Posterior vena cava (tissue), 2 donors: ENCODE measurements at regions not wholly inside any gene's neighbourhood (a gene's known extent, or its start where the extent isn't known, plus 50 kb on each side); places are given as distances from the start of the nearest gene placed in this dataset.

Source experiments
- DNase-seq: peaks from one replicate; pipeline ENCODE4 v3.0.0-alpha.2; 2020; ENCODE audit warnings: low spot score
- intact Hi-C, 2 donors: fragments of 100-400 bp; cut with DNase I; formaldehyde crosslinking; loops; one replicate each; pipeline versions ENCODE4 v1.14.1 to v1.14.2; 2022 to 2023
- donor health status: DM: yes; HTN: yes; CAD: no.
- donor health status: DM: yes; HTN: yes; CAD: no.

DNA sequence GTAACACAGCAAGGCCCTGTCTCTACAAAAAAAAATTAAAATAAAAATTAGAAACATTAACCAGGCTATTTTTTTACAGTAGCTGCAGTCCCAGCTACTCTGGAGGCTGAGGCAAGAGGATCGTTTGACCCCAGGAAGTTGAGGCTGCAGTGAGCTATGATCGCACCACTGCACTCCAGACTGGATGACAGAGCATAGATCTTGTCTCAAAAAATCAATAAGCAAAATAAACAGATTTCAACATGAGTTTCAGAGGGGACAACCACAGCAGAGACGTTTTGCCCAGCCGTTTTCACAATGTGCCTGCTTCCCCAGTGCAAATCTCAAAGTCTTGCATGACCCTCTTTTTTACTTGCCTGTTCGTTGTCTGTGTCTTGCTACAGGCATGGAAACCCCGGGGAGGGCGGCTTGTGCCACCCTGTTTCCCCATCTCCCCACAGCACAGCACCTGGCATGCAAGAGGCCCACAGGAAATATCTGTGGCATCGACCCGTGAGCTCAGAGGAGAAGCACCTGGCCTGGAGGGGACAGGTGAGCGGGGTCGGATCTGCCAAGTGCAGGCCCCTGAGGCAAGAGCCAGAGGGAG lies 222.0 kb upstream of the ZNF507 start:
- no peak for DNase-seq
- intact Hi-C loops: no loop called here

DNA sequence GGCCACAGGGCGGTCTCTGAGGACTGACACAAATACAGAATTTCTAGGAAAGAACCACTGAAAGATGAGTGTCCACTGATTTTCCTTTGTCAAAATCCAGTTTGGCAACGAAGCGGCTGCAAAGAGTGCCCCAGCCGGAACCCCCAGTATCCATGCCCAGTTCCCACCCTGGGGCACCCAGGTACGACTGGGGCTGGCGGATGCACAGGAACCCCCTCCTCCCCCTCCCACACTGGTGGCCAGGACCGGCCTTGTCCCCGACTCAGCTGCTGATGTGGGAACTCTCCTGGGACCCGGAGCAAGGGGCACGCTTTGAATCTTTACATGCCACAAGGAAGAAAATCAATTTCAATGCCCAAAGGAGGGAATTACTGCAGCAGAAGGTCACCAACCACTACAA lies 220.8 kb upstream of the ZNF507 start:
- no peak for DNase-seq
- intact Hi-C loops: no loop called here

DNA sequence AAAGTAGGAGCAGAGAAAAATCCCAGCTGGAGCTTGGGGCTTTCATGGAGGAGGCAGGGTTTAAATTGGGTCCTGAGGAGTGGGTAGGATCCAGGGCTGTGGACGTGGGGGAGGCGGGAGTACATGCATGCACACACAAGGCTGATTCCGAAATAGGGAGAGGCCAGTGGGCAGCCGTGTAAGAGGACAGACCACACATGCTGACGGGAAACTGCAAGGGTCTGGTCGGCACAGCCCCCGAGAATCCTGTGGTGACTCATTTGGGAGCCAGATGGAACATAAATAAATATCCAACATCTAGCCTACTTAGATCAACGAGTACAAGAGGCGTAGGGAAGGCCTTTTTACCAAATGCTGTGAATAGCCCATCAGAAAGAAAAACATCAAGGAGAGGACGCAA lies 216.3 kb upstream of the ZNF507 start:
- intact Hi-C loops: no loop called here
- DNase-seq: no peak

DNA sequence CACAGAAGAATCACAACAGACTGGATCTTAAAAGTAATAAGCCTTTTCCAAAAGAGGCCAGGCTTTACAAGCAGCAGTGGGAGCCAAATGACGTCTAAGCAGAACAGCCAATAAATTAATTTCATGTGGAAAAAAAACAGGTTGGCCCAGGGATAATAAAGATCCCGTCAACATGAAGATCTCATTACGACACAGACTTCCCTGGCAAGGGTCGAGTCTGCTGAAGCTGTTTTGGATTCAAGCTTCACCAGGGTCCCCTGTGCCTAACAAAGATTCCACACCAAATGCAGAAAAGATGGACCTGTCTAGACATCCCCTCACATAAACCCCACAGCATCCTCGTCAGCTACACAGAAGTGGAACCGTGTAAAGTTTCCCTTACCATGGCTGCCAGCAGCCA lies 215.1 kb upstream of the ZNF507 start:
- intact Hi-C loops: no loop called here
- DNase-seq: no peak

DNA sequence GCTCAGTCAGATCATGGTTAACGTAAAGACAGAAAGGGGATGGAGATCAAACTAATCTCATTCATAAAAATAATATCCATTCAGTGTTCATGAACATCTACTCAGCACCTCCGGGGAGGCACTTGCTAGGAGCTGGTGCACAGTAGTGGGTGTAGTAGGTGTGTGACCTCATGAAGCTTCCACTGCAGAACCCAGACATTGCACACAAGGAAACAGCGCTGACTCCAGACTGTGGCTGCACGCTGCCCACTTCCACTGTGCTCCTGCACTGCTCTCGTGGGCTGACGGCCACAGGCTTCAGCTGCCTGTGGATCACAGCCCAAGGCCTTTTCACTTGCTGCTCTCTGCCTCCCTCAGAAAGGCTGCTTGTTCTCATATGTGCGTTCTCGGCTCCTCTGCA lies 214.4 kb upstream of the ZNF507 start:
- DNase-seq: no peak
- intact Hi-C loops: no loop called here

DNA sequence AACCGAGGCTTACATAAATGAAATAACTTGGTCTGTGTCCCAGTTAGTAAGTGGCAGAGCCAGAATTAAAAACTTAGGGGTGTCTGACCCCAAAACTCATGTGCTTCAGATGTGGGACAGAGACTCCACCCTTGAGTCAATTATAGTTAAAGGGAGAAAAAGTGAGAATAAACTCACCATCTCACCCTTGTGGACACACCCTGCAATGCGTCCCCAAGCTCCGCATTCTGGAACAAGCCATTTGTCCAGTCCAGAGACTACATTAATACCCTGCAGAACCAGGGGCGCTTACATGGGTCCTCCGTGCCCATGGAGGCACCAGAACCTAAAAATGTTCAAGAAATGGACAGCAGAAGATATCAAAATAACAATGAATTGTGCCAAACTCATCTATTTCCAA lies 207.0 kb upstream of the ZNF507 start:
- no peak for DNase-seq
- intact Hi-C loops: no loop called here

DNA sequence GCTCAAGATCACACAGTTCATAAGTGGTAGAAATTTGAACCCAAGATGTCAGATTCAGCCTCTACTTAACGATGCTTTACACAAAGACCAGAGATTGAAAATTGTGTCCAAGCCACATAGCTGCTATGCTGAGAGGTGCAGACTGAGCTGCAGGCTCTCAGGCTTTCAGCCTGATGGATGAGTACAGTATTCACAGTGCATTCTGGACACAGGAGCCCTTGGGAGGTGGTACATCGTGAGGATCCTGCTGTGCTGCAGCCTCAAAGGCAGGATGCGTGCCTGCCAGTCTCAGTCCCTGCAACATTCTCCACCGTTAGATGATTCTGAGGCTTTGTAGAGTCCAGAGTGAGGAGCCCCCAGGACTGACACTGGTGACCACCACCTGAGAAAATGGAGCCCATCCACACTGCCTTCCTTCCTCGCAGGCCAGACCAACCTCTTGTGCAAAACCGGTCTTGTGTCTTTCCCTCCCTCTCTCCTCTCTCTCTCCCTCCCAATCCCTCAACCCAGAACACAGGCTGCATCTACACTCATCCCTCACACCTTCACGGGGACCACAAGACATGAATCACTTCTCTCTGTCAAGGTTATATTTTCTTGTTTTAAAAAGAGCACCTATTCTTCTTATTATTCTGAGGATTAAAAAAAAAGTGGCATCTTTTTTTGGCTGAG lies 203.4 kb upstream of the ZNF507 start:
- no peak for DNase-seq
- intact Hi-C loops: no loop called here

DNA sequence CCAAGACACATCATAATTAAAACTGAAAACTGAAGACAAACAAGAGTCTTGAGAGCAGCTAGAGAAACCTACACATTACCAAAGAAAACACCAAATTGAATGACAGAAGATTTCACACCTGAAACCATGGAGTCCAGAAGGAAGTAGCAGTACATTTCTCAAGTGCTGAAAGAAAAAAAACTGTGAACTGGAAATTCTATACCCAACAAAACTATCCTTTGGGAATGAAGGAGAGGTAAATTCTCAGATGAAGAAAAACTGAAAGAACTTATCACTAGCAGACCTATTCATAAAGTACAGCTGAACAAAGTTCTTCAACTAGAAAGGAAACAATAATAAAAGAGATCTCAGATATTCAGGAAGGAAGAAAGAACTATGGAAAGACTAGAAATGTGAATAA lies 198.7 kb upstream of the ZNF507 start:
- intact Hi-C loops: no loop called here
- DNase-seq: no peak

DNA sequence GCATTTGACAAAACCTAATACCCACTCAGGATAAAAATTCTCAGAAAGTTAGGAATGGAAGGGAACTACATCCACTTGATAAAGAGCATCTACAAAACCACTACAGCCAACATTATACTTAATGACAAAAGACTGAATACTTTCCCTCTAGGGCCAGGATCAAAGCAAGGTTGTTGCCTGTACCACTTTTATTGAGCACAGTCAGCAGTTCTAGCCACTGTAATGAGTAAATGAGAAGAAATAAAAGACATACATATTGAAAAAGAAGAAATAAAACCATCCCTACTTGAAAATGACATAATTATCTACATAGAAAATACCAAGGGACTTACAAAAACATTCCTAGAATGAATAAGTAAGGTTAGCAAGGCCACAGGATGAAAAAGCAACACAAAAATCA lies 194.8 kb upstream of the ZNF507 start:
- intact Hi-C loops: no loop called here
- no peak for DNase-seq

DNA sequence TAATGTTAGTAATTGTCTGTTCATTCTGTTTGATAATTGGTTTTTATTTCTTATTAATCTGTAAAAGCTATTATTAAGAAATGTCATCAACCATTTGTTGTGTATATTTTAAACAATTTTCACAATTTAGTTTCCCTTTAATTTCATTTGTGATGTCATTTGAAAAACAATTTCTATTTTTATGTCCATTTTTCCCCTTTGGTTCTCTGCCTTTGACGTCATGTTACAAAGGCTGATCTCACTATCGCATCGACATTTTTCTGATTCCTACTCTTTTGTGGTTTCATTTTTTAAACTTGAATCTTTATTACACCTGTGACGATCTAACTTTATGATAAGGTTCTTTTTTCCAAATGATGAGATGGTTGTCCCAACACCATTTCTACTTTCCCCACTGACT lies 191.0 kb upstream of the ZNF507 start:
- intact Hi-C loops: no loop called here
- no peak for DNase-seq

DNA sequence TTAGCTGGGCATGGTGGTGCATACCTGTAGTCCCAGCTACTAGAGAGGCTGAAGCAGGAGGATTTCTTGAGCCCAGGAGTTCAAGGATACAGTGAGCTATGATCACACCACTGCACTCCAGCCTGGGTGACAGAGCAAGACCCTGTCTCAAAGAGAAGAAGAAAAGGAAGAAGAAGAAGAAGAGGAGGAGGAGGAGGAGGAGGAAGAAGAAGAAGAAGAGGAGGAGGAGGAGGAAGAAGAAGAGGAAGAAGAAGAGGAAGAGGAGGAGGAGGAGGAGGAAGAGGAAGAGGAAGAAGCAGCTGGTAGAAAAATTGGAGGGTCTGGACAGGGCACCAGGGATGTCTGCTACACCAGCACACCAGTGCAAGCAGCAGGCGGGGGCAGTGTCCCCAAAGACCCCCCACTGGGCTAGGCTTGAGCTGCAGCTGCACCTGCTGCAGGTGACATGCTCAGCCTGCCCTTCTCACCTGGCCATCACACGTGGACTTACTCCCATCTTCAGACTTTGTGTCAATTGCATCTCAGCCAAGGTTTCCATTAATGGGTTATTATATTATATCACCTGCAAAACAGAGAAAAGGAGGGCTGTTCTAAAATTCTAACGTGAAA lies 180.9 kb upstream of the ZNF507 start:
- no peak for DNase-seq
- intact Hi-C loops: no loop called here

DNA sequence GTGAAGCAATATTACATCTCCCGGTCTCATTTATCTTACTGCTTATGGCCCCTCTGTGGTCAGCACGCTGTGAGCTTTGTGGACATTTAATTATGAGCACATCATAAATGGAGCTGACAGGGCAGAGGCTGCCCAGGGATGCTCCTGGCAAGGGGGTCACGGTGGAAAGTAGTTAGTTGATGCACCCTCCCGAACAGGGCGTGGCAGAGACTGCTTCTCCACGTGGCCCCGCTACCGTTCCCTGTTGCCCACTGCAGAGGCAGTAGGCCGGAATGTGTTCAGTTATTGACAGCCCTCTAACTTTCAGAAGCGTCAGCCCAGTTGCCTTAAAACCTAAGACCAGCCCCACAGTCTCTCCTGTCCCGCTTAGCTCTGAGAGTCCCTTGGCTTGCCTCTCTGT lies 180.3 kb upstream of the ZNF507 start:
- intact Hi-C loops: no loop called here

DNA sequence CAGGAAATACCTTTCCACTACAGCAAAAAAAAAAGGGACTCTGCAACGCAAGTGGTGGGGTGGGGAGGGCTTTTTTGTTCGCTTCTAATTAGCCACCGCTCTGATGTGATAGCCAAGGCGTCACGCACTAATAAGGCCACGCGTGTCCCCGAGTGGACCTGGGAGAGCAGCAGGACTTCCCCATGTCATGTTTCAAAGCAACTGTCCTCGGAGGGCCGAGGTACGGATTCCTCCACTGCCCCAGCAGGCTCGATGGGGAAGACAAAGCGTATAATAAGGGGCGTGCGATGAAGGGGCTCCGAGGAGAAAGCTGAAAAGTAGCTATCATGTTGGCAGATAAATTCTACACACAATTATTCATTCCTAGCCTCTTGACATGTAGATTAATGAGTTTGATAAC lies 179.7 kb upstream of the ZNF507 start:
- no peak for DNase-seq
- intact Hi-C loops: no loop called here

More for the DNA sequence above, 180.3 kb upstream of the ZNF507 start:
- no peak for DNase-seq

DNA sequence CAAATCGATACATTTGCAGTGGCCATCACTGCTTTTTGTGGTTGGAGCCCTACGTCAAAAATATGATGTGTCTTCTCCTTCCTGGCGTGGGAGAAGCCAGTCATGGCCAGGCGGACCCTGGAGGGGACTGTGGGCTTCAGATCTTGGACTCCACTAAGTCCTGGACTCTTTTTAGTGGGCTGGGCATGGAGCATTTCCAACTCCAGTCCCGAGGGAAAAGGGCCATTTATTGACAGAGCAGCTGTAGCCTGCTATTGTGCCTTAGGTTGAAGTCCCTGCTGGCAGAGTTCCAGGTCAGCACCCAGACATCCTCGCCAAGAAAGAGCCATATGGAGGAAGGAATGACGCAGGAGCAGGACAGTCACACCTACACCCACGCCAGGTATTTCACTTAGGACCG lies 179.2 kb upstream of the ZNF507 start:
- DNase-seq: no peak

DNA sequence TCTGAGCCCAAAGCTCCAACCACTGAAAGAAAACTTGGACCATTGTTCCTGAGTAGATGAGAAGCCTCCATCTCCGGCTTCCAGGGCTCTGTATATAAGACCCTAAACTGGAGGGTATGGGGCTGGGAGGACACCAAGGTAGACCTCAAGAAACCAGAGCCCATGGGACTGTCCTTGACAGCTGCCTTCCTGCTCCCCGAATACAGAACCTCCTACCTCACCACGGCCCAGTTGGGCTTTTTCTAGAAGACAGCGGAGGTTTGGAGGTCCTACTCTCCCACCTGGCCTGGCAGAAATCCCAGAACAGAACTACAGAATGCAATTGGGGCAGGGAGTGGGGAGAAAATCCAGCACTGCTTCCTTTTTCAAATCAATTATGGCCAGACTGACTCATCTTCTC lies 177.3 kb upstream of the ZNF507 start:
- DNase-seq: no peak

More for the DNA sequence above, 179.2 kb upstream of the ZNF507 start:
- intact Hi-C loops: no loop called here

DNA sequence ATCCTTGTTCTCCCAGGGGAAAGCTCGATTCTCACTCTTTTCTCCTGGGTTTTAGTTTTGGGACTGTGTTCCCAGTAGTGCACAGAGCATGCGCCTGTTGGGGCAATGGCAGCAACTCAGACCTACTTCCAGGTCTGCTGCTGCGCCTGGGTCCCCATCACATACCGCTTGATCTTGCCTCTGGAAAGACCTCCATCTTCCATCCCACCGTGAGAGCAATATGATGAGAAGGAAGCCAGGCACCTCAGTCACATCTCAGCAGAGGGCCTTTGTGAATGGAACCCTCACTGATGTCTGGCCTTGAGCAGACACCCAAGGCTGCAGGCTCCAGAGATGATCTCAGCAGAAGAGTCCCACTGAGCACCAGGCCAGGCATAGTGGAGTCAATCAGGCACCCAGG lies 176.8 kb upstream of the ZNF507 start:
- DNase-seq: no peak
- intact Hi-C loops: no loop called here

More for the DNA sequence above, 177.3 kb upstream of the ZNF507 start:
- intact Hi-C loops: no loop called here

DNA sequence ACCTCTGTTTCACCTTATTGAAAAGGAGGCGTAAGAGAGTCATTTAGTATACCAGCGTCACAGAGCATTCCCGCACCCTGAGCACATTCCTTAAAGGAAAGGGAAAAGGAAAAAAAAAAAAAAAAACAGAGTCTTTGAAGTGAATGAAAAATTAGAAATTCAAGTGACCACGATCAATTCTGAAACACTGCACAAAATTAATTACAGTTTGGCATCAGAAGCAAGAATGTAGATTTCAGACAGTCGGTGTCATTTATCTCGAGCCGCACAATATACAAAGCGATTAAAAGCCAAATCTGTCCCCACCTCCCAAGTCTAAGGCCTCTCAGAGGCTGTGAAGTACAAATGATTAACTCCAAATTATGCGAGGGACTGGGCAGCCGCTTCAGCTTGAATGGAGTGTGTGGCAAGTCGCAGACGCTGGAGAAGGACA lies 173.7 kb upstream of the ZNF507 start:
- no peak for DNase-seq
- intact Hi-C loops: no loop called here

DNA sequence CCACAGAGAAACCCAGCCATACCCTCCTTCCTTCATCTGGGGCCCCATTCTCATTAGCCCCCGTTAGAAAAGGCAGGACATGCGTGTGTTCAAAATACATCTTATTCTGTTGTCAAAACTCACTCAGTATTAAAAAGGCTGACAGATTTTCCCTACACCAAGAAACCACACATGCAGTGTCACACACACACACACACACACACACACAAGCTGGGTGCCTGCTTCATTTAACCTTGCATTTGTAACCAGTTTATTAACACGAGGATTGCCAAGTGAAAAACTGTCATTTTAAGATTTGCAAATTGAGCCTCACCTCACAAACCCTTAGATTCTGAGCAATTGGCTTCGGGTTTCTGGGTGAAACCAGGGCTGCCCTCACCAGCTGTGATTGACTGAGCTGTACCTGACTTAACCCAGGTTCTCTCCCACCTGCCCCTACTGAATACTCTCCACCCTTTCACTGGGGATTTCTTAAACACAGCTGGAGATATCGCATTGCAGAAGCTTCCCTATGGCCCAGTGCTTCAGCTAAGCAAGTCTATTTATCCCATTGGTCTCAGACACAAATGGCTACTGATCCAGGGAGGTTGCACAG lies 172.7 kb upstream of the ZNF507 start:
- intact Hi-C loops: no loop called here
- no peak for DNase-seq

DNA sequence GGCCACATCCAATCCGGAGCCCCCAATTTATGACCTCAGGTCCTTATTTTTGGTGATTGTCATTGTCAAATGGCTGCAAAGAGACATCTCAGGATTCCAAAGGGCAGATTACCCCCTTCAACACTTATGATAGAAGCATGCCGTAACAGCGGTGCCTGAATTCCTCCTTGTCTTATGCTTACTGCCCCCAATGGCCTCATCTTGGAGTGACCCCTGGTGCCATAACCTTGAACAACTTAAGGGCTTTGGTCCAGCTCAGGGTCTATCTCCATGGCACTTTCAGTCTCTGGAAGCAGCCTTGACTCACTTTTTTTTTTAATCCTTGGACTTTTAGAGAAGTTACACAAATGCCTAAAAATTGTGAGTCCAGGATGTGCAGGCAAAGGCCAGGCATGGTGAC lies 171.6 kb upstream of the ZNF507 start:
- intact Hi-C loops: no loop called here
- no peak for DNase-seq

DNA sequence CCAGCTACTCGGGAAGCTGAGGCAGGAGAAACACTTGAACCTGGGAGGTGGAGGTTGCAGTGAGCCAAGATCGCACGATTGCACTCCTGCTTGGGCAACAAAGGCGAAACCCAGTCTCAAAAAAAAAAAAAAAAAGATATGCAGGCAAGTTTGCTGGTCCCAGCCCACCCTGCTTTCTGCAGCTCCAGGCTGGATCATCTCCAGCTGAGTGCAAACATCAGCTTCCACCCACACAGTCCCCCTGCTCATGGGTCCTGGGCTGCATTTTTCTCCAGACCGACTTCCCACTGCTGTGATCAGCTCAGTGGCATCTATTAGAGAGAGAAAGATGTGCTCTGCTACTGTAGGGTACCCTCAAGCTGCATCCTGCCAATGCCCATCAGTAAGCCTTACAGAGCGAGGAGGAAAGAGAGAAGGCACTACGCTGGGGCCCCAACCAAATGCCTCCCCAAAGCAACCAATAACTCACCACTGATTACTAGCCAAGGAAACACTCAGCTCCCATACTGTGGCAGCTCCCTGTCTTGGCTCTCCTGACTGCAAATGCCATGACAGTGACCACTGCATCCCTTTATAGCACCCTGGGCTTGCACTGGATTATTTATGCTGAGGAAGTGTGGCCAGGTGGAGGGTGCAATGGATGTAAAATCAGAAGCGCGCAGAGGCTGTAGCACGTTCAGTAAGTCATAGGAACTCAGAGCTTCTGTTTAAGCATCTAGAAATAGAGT lies 170.9 kb upstream of the ZNF507 start:
- intact Hi-C loops: no loop called here
- DNase-seq: no peak
